HG02885 (cell line): ENCODE measurements at regions not wholly inside any gene's neighbourhood (a gene's known extent, or its start where the extent isn't known, plus 50 kb on each side); places are given as distances from the start of the nearest gene placed in this dataset.
"Not testable (repeated sequence)": the region's sequence is repeated elsewhere in the genome, so short reads cannot be mapped to it uniquely, and the experiment has no call there.

Experiments
- ATAC-seq: cut with Tn5 transposase; IDR thresholded peaks from one replicate; pipeline ENCODE4 v1.9.1; 2021; ENCODE audit warnings: mild to moderate bottlenecking; ENCODE audit not compliant: unreplicated experiment, poor library complexity

DNA sequence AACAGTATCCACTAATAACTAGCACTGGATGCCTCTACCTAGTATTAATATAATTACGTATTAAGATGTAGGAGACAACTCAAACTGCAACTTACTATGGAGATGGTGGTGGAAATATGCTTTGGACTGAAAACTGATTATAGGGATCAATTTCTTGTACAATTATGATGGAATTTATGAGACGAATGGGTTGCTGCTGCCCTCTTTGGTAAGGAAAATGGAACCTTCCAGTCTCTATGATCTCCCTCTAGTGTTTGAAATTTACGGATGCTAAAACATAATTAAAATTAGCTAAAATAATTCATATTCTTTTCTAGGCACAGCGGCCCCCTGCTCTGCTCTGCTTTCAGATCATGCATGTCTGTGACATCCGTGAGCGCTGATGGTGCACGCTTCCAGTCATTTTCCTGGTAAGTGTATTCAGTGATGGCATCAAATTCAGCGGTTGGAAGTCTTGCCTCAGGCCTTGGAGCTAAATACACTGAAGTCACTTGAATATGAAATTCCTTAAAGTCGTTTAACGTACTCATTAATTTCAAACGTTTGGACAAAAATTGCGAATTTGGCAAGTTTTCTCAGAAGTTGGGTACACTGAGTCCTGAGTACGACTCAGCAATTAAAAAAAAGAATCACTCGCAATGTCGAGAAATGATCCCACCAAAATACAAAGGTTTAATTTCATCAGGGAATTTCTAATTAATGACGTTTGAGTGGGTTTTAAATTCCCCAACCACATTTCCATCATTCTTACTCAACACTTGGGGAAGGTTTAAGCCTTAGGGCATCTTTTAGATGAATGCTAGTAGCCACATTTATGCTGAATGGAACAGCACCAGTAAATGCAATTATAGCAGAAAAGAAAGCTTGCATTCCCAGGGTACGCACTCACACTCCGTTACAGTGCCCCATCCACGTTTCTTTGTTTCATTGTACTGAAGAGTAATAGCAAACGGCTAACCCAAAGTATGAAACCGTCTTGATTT, 132.6 kb downstream of the NR2F2 start:
- no peak for ATAC-seq

DNA sequence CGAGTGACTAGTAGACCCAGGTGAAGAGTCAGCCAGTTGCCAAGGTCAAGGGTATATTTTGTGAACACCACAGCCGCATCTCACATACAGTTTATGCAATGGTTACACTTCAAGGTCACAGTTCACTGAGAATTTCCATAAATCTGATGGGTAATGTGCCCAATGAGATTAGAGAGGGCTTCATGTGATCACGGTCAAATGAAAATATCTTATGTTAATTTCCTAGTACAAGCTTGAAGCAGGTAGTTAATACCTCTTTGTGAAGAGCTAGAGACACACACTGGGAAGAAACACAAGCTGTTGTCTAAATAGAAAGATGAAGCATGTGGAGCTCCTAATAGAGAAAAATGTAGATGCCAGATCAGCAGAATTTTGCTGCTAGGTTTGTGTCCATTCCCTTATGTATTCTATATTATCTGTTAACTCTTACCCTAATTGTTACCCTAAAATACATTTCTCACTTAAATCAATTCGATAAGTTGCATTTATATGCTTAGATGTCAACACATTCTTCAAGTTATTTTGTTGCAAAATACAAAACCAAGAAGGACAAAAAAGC, 136.0 kb downstream of the NR2F2 start:
- ATAC-seq = no peak

DNA sequence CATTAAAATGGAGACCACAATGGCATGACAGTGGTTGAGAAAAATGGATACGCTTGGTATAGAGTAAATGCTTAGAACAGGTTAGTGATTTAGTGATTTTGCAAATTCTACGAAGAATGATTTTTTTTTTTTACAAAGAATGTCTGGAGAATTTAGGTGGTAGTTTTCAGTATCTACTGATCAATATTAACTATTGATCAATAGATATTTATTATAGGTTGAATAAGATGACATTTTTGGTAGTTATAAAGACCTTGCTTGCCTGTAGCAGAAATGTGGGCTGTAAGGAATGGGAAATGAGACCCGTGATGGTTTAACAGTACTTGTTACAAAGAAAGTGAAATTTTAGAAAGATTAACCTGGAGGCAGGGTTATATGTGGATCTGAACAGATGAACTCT, 137.5 kb downstream of the NR2F2 start:
- ATAC-seq = no peak

DNA sequence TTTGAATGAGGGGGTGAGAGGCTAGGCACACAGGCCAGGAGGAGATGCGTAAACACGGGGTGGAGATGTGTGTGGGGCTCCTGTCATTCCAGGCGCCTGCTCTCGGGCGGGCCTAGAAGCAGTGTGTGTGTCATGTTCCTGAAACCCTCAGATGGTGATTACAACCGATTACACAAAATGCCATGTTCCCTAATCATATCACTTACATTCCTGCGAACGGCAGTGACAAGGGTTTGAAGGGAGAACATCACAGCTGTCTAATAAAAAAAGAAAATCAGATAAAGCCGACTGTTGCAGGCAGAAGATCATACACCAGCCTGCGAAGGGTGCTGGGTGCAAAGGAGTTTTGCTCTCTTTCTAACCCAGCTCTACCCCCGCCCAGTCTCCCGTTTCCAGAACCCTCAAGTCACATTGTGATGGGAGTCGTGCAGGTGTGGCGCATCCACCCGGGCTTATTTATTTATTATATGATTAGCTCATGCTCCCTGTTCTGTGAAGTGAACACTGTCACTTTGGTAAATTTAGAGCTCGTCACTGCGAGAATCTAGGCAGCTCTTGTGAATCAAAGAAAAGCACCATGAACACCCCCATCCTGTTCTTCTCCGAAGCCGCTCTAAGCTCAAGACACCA, 140.3 kb downstream of the NR2F2 start:
- no peak for ATAC-seq

DNA sequence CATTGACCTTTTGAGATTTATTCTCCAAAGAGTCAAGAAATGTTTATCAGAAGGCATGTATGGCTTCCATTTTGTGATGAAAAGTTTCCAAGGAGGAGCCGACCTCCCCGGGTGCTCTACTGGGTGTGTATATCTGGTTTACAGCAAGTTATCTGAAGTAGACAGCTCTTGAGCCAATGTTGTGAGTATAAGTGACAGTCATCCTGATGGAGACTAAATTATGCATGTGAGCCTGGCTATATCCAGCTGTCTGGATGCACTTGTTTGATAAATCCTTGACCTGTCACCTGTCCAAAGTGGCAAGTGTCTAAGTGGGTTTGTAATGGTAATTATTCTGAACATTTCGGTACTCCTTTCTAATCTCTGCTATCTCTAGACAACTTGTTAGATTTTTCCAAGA, 142.2 kb downstream of the NR2F2 start:
- ATAC-seq = no peak

DNA sequence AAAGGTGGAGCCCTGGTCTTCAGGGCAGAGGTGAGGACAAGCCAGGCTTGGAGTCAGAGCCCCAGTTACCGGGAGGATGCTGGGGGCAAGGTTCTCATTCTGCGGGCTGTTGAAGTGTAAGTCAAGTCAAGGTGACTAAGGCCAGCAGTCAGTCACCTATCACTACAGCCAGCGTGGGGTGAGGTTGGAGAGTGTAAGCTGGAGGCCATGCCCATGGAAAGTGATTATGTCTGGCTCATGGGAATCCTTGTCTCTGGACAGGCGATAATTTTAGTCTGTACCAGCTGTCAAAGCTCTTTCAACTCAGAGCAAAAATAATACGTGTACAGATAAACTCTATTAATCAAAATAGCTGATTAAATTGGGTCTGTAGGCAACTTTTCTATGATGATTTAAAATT, 143.1 kb downstream of the NR2F2 start:
- ATAC-seq = no peak

DNA sequence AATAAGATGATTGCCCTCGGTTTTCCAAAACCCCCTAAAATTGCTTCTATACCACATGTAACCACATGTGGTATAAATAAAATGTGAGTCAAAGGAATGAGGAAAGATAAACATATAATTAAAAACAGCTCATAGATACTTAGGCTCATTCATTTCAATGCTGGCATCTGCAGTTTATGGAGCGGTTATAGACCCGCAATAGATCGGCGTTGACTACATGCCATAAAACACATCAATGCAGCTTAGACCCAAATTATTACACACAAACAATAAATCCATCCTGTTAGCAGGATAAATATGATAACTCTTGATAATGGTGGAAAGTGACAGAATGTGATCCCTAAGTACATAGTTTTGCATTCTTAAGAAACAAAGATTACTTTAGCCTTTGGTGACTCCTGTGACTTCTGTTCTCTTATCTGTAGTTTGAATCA, 143.7 kb downstream of the NR2F2 start:
- ATAC-seq = no peak

DNA sequence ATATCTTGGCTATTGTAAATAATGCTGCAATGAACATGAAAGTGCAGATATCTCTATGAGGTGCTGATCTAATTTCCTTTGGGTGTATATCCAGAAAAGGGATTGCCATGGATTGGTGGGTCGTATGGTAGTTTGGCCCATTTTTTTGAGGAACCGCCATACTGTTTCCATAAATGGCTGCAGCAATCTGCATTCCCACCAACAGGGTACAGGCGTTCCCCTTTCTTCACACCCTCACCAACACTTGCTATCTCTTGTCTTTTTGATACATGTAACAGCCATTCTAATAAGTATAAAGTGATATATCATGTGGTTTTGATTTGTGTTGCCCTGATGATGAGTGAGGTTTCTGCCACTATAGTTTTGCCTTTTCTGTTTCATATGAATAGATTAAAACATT, 146.7 kb downstream of the NR2F2 start:
- no peak for ATAC-seq

DNA sequence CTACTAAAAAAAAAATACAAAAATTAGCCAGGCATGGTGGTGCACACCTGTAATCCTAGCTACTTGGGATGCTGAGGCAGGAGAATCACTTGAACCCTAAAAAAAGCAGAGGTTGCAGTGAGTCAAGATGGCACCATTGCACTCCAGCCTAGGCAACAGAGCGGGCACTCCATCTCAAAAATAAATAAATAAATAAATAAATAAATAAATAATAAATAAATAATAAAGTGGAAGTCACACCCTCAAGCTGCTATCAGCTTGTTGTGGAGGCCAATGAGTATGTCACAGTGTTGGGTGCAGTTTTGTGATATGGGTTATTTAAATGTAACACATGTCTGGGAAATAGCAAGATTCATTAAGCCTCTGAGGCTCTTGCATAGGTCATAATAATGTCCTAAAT, 153.9 kb downstream of the NR2F2 start:
- ATAC-seq = not testable (repeated sequence)

DNA sequence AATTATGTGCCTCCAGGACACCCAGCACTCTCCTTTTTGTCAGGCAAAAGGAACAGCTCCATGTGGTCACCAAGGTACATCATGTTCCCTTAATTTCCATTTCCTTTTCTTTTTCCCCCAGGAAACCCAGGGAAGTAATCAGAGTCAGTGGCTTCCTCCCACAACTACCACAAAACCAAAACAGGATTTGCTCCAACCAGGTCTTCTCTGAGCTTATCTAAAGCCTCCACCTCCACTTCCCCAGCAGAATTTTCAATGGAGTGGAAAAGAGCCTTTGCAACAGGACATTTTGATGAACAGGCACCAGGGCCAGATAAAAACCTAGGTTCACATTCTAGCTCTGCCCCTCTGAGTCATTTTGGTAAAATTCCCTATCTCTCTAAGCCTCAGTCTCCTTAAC, 154.3 kb downstream of the NR2F2 start:
- no peak for ATAC-seq

DNA sequence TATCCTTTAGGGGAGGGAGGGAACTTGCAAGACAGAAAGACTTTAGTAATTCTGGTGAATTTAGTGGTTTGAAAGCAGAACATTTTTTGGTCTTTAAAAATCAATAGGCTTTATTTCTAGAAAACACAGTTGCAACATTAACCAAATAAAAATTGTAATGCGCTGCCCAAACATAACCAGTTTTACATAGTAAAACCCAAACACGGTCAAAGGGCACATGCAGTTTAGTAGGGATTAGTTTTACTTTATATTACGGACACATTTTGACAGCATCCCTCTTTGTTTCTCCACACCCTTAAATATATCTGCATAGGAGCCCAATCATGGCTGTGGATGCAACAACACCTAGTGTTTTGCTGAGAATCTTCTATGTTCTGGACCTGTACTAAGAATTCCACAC, 156.7 kb downstream of the NR2F2 start:
- ATAC-seq = no peak

DNA sequence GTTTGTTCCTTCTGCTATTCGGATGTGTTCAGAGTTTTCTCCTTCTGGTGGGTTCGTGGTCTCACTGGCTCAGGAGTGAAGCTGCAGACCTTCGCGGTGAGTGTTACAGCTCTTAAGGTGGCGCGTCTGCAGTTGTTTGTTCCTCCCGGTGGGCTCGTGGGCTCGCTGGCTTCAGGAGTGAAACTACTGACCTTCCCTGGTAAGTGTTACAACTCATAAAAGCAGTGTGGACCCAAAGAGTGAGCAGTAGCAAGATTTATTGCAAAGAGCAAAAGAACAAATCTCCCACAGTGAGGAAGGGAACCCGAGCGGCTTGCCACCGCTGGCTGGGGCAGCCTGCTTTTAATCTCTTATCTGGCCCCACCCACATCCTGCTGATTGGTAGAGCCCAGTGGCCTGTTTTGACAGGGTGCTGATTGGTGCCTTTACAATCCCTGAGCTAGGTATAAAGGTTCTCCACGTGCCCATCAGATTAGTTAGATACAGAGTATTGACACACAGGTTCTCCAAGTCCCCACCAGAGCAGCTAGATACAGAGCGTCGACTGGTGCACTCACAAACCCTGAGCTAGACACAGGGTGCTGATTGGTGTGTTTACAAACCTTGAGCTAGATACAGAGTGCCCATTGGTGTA, 160.7 kb downstream of the NR2F2 start:
- not testable (repeated sequence) for ATAC-seq

DNA sequence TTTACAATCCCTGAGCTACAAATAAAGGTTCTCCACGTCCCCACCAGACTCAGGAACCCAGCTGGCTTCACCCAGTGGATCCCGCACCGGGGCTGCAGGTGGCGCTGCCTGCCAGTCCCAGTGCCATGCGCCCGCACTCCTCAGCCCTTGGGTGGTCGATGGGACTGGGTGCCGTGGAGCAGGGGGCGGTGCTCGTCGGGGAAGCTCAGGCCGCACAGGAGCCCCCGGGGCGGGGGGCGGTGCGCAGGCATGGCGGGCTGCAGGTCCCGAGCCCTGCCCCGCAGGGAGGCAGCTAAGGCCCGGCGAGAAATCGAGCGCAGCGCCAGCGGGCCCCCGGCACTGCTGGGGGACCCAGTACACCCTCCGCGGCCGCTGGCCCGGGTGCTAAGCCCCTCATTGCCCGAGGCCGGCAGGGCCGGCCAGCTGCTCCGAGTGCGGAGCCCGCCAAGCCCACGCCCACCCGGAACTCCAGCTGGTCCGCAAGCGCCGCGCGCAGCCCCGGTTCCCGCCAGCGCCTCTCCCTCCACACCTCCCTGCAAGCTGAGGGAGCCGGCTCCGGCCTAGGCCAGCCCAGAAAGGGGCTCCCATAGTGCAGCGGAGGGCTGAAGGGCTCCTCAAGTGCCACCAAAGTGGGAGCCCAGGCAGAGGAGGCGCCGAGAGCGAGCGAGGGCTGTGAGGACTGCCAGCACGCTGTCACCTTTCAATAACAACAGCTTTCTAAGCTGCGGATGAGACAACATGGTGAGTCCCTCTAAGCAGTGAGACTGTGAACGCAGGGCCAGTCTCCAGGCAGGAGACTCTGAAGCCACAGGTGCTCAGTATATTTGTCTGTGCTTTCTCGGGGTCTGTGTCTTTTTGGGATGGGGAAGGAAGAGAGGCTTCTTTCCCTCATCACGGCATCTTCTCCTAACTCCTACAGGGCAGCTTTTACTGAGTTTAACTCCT, 161.5 kb downstream of the NR2F2 start:
- not testable (repeated sequence) for ATAC-seq

DNA sequence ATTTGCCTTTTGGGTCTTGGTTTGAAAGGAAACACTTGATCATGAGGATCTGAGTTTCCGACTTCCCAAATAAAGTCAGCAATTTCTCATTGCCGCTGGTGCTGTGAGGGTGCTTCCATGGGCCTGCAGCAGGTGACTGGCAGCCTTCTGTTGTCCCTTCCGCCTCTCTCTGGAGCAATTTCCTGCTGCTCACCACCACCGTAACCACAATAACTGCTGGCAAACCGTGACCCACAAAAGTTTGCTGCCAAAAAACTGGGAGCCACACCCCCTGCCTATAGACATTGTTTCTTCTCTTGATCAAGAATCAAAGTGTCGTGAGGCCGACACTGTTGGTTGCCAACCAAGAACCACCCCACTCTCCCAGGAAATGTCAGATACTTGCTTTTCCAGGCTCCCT, 164.0 kb downstream of the NR2F2 start:
- no peak for ATAC-seq

DNA sequence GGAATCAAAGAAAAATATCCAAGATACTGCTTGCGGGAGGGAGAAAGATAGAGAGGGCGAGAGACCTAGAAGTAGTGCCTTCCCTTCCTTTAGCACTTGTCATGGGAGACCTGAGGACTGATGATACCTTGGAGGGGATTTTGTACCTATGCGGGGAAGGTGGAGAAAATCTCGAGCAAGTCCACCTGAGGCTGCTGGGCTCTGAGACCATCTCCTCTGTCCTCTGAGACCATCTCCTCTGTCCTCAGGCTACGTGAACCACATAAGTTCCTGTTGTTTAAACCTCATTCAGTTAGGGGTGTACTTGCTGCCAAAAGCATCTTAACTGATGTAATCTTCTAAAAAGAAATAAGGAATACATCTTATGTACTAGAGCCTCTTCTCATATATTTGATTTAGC, 164.9 kb downstream of the NR2F2 start:
- no peak for ATAC-seq

DNA sequence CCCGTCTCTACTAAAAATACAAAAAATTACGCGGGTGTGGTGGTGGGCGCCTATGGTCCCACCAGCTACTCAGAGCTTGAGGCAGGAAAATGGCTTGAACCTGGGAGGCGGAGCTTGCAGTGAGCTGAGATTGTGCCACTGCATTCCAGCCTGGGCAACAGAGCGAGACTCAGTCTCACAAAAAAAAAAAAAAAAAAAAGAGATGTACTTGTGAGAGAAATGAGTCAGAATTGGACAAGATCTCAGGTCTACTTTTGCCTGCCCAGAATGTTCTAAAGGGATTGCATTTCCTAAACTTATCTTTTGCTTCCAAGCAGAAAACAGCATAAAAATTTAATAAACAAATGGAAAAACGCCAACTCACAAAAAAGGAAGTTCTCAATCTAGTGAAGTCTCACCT, 167.5 kb downstream of the NR2F2 start:
- no peak for ATAC-seq

DNA sequence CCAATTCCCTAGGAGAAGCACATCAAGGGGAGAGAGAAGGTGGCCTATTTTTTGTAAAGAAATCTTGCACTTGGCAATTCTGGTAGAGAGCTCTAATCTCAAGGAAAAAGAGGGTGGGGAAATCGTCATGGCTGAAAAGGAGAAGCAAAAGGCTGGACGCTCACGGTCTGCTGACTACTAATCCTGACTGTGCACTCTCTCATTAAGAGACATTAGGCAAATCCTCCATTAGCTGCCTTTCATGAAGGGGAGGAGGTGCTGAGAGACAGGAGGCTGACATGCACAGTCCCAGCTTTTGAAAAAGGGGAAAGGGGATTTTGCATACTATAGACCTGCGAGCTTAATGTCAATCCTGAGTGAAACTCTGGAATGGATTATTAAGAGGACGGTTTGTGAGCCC, 170.0 kb downstream of the NR2F2 start:
- ATAC-seq = no peak

DNA sequence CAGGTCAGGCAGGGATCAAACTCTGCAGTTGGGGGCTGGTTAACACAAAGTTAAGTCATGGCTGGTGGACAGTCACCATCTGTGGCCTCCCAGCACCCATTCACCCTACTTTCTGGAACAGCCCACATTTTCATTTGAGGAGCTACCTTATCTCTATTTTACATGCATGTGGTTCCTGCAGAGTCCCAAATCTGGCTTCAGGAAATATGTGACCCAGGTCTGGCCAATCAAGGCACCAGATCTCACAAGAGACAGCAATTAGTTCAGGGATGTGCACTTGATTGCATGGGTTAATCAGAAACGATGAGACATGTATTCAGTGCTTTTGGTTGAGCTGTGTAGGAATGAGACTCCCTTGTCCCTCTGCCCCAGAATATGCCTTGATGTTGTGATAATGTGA, 170.9 kb downstream of the NR2F2 start:
- no peak for ATAC-seq

DNA sequence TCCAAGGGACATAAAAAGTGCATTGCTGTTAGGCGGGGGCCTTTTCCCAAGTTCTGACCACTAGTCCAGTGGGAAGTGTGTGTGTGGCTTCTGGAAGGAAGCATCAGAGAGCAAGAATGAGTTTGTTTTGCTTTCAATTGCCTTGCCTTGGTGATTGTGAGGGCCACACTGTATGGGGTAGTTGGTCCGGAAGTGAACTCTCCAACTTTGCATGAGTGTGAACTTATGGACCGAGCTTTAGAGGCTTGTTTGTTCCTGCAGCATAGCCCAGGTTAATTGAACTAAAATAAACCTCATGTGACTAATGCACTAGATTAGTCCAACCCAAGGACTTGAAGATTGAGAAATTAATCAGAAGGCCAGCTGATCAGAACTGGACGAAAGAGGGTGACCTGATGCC, 171.7 kb downstream of the NR2F2 start:
- no peak for ATAC-seq

DNA sequence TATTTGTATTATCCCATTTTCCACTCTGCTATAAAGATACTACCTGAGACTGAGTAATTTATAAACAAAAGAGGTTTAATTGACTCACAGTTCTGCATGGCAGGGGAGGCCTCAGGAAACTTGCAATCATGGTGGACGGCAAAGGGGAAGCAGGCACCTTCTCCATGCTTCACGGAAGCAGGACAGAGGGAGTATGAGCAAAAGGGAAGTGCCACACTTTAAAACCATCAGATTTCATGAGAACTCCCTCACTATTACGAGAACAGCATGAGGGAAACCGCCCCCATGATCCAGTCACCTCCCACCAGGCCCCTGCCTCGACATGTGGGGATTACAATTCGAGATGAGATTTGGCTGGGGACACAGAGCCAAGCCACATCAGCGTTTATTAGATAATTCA, 172.8 kb downstream of the NR2F2 start:
- ATAC-seq = no peak
